ACC112 (cell line): ENCODE measurements at regions not wholly inside any gene's neighbourhood (a gene's known extent, or its start where the extent isn't known, plus 50 kb on each side); places are given as distances from the start of the nearest gene placed in this dataset.

Experiments used
- H2AFZ ChIP-seq: fragments of 200-600 bp; sonication (generic); one replicate; pipeline ENCODE4 v1.6.0; 2017; ENCODE audit warnings: antibody characterized with exemption, low read length; ENCODE audit not compliant: unreplicated experiment
- H3K27ac ChIP-seq: fragments of 200-600 bp; sonication (generic); 2 replicates; pipeline ENCODE4 v1.5.1; 2014; ENCODE audit warnings: low read depth, mild to moderate bottlenecking, antibody characterized with exemption, low read length, moderate library complexity
- H3K27me3 ChIP-seq: fragments of 200-600 bp; sonication (generic); 2 replicates; pipeline ENCODE4 v1.6.1; 2014; ENCODE audit warnings: mild to moderate bottlenecking, antibody characterized with exemption, low read length, moderate library complexity, mixed read lengths; ENCODE audit not compliant: insufficient read depth
- H3K36me3 ChIP-seq: fragments of 200-600 bp; sonication (generic); 2 replicates; pipeline ENCODE4 v1.6.1; 2016; ENCODE audit warnings: mild to moderate bottlenecking, antibody characterized with exemption, low read length, moderate library complexity, mixed read lengths; ENCODE audit not compliant: insufficient read depth
- H3K4me1 ChIP-seq: fragments of 200-600 bp; sonication (generic); one replicate; pipeline ENCODE4 v1.6.1; 2016; ENCODE audit warnings: low read length, mixed read lengths; ENCODE audit not compliant: insufficient read depth, unreplicated experiment, control insufficient read depth
- H3K4me3 ChIP-seq: fragments of 200-600 bp; sonication (generic); 2 replicates; pipeline ENCODE4 v1.5.1; 2014; ENCODE audit warnings: mild to moderate bottlenecking, low read depth, low read length
- H3K79me2 ChIP-seq: fragments of 200-600 bp; sonication (generic); one replicate; pipeline ENCODE4 v1.6.0; 2016; ENCODE audit warnings: low read length; ENCODE audit not compliant: control insufficient read depth, unreplicated experiment, insufficient read depth

GRCh38 chr9:700365-701282 is 140.9 kb upstream of the DMRT1 start:
- H3K27me3 ChIP-seq, result no peaks in the 10 kb centered on the region
- H3K79me2 ChIP-seq, result peaks cover 16% of the 10 kb centered on the region
- H3K4me1 ChIP-seq, result peaks cover 38% of the 10 kb centered on the region
- no peak overlapping the region for H2AFZ ChIP-seq
- H3K27ac ChIP-seq, result no peak overlapping the region
- H3K36me3 ChIP-seq, result no peaks in the 10 kb centered on the region
- no peak overlapping the region for H3K4me3 ChIP-seq

- H3K4me3 ChIP-seq, result no peak overlapping the region
- no peak overlapping the region for H2AFZ ChIP-seq
- H3K27me3 ChIP-seq, result no peaks in the 10 kb centered on the region
- peaks cover 17% of the 10 kb centered on the region for H3K79me2 ChIP-seq
- H3K36me3 ChIP-seq, result no peaks in the 10 kb centered on the region
- H3K4me1 ChIP-seq, result peaks cover 19% of the 10 kb centered on the region
- H3K27ac ChIP-seq, result no peak overlapping the region
Measured at GRCh38 chr9:703392-703791, 138.1 kb upstream of the DMRT1 start.

- Histone ChIP-seq H3K4me3 (peak overlapping the region; percentile 84), H3K27me3 (no peaks in the 10 kb centered on the region), H3K79me2 (peaks cover 26% of the 10 kb centered on the region), H2AFZ (peak overlapping the region; percentile 65), H3K36me3 (peaks cover 6% of the 10 kb centered on the region; the same call in 1 of the 2 replicates), H3K4me1 (peaks cover 21% of the 10 kb centered on the region), H3K27ac (peak overlapping the region; percentile 67)
Measured at GRCh38 chr9:706073-706472, 135.4 kb upstream of the DMRT1 start.

GRCh38 chr9:706606-707459 is 134.7 kb upstream of the DMRT1 start:
- H3K4me1 ChIP-seq, result peaks cover 21% of the 10 kb centered on the region
- peak overlapping the region; percentile 65 for H2AFZ ChIP-seq
- peaks cover 13% of the 10 kb centered on the region for H3K36me3 ChIP-seq
- H3K27ac ChIP-seq, result peak overlapping the region; percentile 67
- H3K4me3 ChIP-seq, result peak overlapping the region; percentile 84
- no peaks in the 10 kb centered on the region for H3K27me3 ChIP-seq
- peaks cover 26% of the 10 kb centered on the region for H3K79me2 ChIP-seq

GRCh38 chr9:708182-708550 is 133.3 kb upstream of the DMRT1 start:
- Histone ChIP-seq H3K36me3 (peaks cover 26% of the 10 kb centered on the region), H2AFZ (no peak overlapping the region), H3K4me1 (peaks cover 21% of the 10 kb centered on the region), H3K27ac (no peak overlapping the region), H3K27me3 (no peaks in the 10 kb centered on the region), H3K4me3 (peak overlapping the region; percentile 66), H3K79me2 (peaks cover 30% of the 10 kb centered on the region)

GRCh38 chr9:708551-709432 is 132.7 kb upstream of the DMRT1 start:
- H3K4me3 ChIP-seq, result peak overlapping the region; percentile 66
- H3K36me3 ChIP-seq, result peaks cover 26% of the 10 kb centered on the region
- peaks cover 34% of the 10 kb centered on the region for H3K79me2 ChIP-seq
- no peak overlapping the region for H3K27ac ChIP-seq
- H2AFZ ChIP-seq, result no peak overlapping the region
- H3K27me3 ChIP-seq, result no peaks in the 10 kb centered on the region
- peaks cover 21% of the 10 kb centered on the region for H3K4me1 ChIP-seq

- H3K36me3 ChIP-seq, result peaks cover 26% of the 10 kb centered on the region
- no peak overlapping the region for H3K27ac ChIP-seq
- H3K4me1 ChIP-seq, result peaks cover 23% of the 10 kb centered on the region
- no peaks in the 10 kb centered on the region for H3K27me3 ChIP-seq
- no peak overlapping the region for H3K4me3 ChIP-seq
- peaks cover 52% of the 10 kb centered on the region for H3K79me2 ChIP-seq
- no peak overlapping the region for H2AFZ ChIP-seq
Measured at GRCh38 chr9:710951-711745, 130.3 kb upstream of the DMRT1 start.

- H3K36me3 ChIP-seq, result peaks cover 26% of the 10 kb centered on the region
- H3K27ac ChIP-seq, result no peak overlapping the region
Measured at GRCh38 chr9:711761-712553, 129.5 kb upstream of the DMRT1 start.

GRCh38 chr9:712643-713042 is 128.9 kb upstream of the DMRT1 start:
- Histone ChIP-seq H3K36me3 (peaks cover 26% of the 10 kb centered on the region), H2AFZ (no peak overlapping the region), H3K27ac (no peak overlapping the region), H3K4me3 (no peak overlapping the region), H3K4me1 (peaks cover 27% of the 10 kb centered on the region), H3K27me3 (no peaks in the 10 kb centered on the region), H3K79me2 (peaks cover 54% of the 10 kb centered on the region)

More at GRCh38 chr9:711761-712553, 129.5 kb upstream of the DMRT1 start:
- H3K4me1 ChIP-seq, result peaks cover 27% of the 10 kb centered on the region
- no peak overlapping the region for H3K4me3 ChIP-seq
- H2AFZ ChIP-seq, result no peak overlapping the region
- peaks cover 52% of the 10 kb centered on the region for H3K79me2 ChIP-seq
- H3K27me3 ChIP-seq, result no peaks in the 10 kb centered on the region
